A549 (cell line): ENCODE measurements at regions not wholly inside any gene's neighbourhood (a gene's known extent, or its start where the extent isn't known, plus 50 kb on each side); places are given as distances from the start of the nearest gene placed in this dataset.
"Not testable (repeated sequence)": the region's sequence is repeated elsewhere in the genome, so short reads cannot be mapped to it uniquely, and the experiment has no call there.

Experiments used
- ATAC-seq, 2 experiments: fragments of 200-7000 bp in 1 of 2; fragments of >200 bp in 1 of 2; cut with Nextera tagmentation in 1 of 2; cut with Tn5 transposase in 1 of 2; 3 replicates each; pipeline versions ENCODE4 v1.8.0 to v1.9.1; 2018 to 2020; ENCODE audit warnings: mild to moderate bottlenecking in 1 of 2, moderate library complexity in 1 of 2
- CTCF ChIA-PET: fragments of 300-600 bp; sonication (Branson Sonifier 250); formaldehyde crosslinking; extraction: SDS; loops from one replicate; lab custom pipeline; 2021; ENCODE audit warnings: antibody characterized with exemption, inconsistent platforms; lab: Yijun Ruan, JAX
- POLR2A ChIA-PET: fragments of 350-600 bp; formaldehyde crosslinking; extraction: SDS; loops from one replicate; lab custom pipeline; 2021; ENCODE audit warnings: antibody characterized with exemption, inconsistent platforms; lab: Yijun Ruan, JAX
- DNase-seq, 2 experiments: peaks; one replicate each; pipeline versions ENCODE4 v3.0.0 to v3.0.0-alpha.2; 2011 to 2016; ENCODE audit warnings: low read depth in 1 of 2, low spot score in 1 of 2
- FAIRE-seq: peaks from 2 replicates; lab custom pipeline; 2011; peaks lifted over from hg19 to GRCh38; lab: Jason Lieb, UNC
- H3K27ac ChIP-seq, 2 experiments: fragments of >200 bp; sonication (Bioruptor Twin); formaldehyde crosslinking; 3 replicates each; pipeline ENCODE4 v1.5.1; 2016 to 2017
- H3K4me1 ChIP-seq: fragments of >200 bp; sonication (Bioruptor Twin); formaldehyde crosslinking; 3 replicates; pipeline ENCODE4 v1.6.1; 2016
- H3K4me2 ChIP-seq: fragments of >200 bp; sonication (Bioruptor Twin); formaldehyde crosslinking; 3 replicates; pipeline ENCODE4 v1.6.1; 2016
- H3K4me3 ChIP-seq: fragments of >200 bp; sonication (Bioruptor Twin); formaldehyde crosslinking; 3 replicates; pipeline ENCODE4 v1.5.1; 2016
- H3K9me3 ChIP-seq: fragments of >200 bp; sonication (Bioruptor Twin); formaldehyde crosslinking; 3 replicates; pipeline ENCODE4 v1.6.1; 2016
- CBX8 ChIP-seq: fragments of 200-600 bp; sonication (generic); IDR thresholded peaks from 2 replicates; pipeline ENCODE4 v1.6.1; 2016
- CHD2 ChIP-seq: fragments of 150-350 bp; IDR thresholded peaks from 2 replicates; pipeline ENCODE4 v1.6.1; 2014; ENCODE audit warnings: low read length; ENCODE audit not compliant: partially characterized antibody
- EHMT2 ChIP-seq: fragments of 200-600 bp; sonication (generic); IDR thresholded peaks from 2 replicates; pipeline ENCODE4 v1.6.1; 2016; ENCODE audit warnings: antibody characterized with exemption, low read depth, mild to moderate bottlenecking, moderate library complexity
- ESRRA ChIP-seq: fragments of 150-350 bp; IDR thresholded peaks from 2 replicates; pipeline ENCODE4 v1.6.1; 2014; ENCODE audit warnings: mild to moderate bottlenecking, low read length, borderline replicate concordance
- FOSB ChIP-seq: fragments of 250-450 bp; sonication (Bioruptor Pico); IDR thresholded peaks from 2 replicates; pipeline ENCODE4 v1.5.0; 2020; ENCODE audit warnings: mild to moderate bottlenecking, moderate library complexity
- HOXB5 ChIP-seq: fragments of 250-450 bp; sonication (Bioruptor Pico); IDR thresholded peaks from 2 replicates; pipeline ENCODE4 v1.5.0; 2020; ENCODE audit warnings: mild to moderate bottlenecking, moderate library complexity
- JUN ChIP-seq, 2 experiments: fragments of >200 bp; sonication (Bioruptor Twin); formaldehyde crosslinking; IDR thresholded peaks; 2 replicates in 1 of 2; 3 replicates in 1 of 2; pipeline ENCODE4 v1.6.1; 2016 to 2017
- JUNB ChIP-seq: fragments of >200 bp; sonication (Bioruptor Twin); formaldehyde crosslinking; IDR thresholded peaks from 2 replicates; pipeline ENCODE4 v1.6.1; 2016
- MAFK ChIP-seq: fragments of 450-650 bp; IDR thresholded peaks from 2 replicates; pipeline ENCODE4 v1.6.1; 2014; ENCODE audit not compliant: partially characterized antibody
- MAZ ChIP-seq: fragments of 150-350 bp; IDR thresholded peaks from 2 replicates; pipeline ENCODE4 v1.6.1; 2014; ENCODE audit warnings: antibody characterized with exemption, low read depth, low read length, borderline replicate concordance
- NR3C1 ChIP-seq: fragments of >200 bp; sonication (Bioruptor Twin); formaldehyde crosslinking; IDR thresholded peaks from 3 replicates; pipeline ENCODE4 v1.6.1; 2017
- PHF8 ChIP-seq: fragments of 200-600 bp; sonication (generic); IDR thresholded peaks from 2 replicates; pipeline ENCODE4 v1.6.1; 2016; ENCODE audit warnings: low read depth, mild to moderate bottlenecking, antibody characterized with exemption, moderate library complexity, borderline replicate concordance
- POLR2AphosphoS2 ChIP-seq: conservative IDR thresholded peaks from 2 replicates; pipeline ENCODE4 v1.6.1; 2012; ENCODE audit warnings: low read length, improper control_type of control experiment, inconsistent platforms
- RAD21 ChIP-seq, 2 experiments: fragments of >200 bp in 1 of 2; sonication (Bioruptor Twin) in 1 of 2; formaldehyde crosslinking in 1 of 2; IDR thresholded peaks in 1 of 2; conservative IDR thresholded peaks in 1 of 2; 2 replicates in 1 of 2; 3 replicates in 1 of 2; pipeline ENCODE4 v1.6.1; 2012 to 2018; ENCODE audit warnings: inconsistent platforms in 1 of 2
- SREBF2 ChIP-seq: fragments of 450-650 bp; IDR thresholded peaks from 2 replicates; pipeline ENCODE4 v1.6.1; 2014; ENCODE audit warnings: mild to moderate bottlenecking, moderate library complexity
- TFCP2L1 ChIP-seq: fragments of 250-450 bp; sonication (Bioruptor Pico); IDR thresholded peaks from 2 replicates; pipeline ENCODE4 v1.5.0; 2021; ENCODE audit warnings: mild to moderate bottlenecking
- TP53 ChIP-seq: fragments of 250-450 bp; sonication (Bioruptor Pico); IDR thresholded peaks from 2 replicates; pipeline ENCODE4 v1.5.0; 2021; ENCODE audit warnings: mild to moderate bottlenecking, moderate library complexity
- ZC3H11A ChIP-seq: fragments of 450-650 bp; IDR thresholded peaks from 2 replicates; pipeline ENCODE4 v1.6.1; 2014; ENCODE audit warnings: antibody characterized with exemption, mild to moderate bottlenecking
- ZFP36 ChIP-seq: fragments of 450-650 bp; IDR thresholded peaks from 2 replicates; pipeline ENCODE4 v1.6.1; 2014; ENCODE audit warnings: borderline replicate concordance; ENCODE audit not compliant: partially characterized antibody
- ZNF302 ChIP-seq: fragments of 250-450 bp; sonication (Bioruptor Pico); IDR thresholded peaks from 2 replicates; pipeline ENCODE4 v1.9.0; 2021; ENCODE audit warnings: inconsistent platforms, mild to moderate bottlenecking, moderate library complexity
- ZSCAN20 ChIP-seq: fragments of 250-450 bp; sonication (Bioruptor Pico); IDR thresholded peaks from 2 replicates; pipeline ENCODE4 v1.8.0; 2022; ENCODE audit warnings: mild to moderate bottlenecking, moderate library complexity
- WGBS: methylation state at CpG from one replicate; pipeline ENCODE4 v1.1.6; 2017; ENCODE audit errors: missing lambda C conversion rate; 5-methylcytosine and 5-hydroxymethylcytosine counted together
- TF ChIP-seq, protein P1 (sequence below): fragments of >200 bp; sonication (Bioruptor Twin); formaldehyde crosslinking; IDR thresholded peaks from 2 replicates; pipeline ENCODE4 v1.6.1; 2016
- TF ChIP-seq, protein P2 (sequence below): fragments of 450-650 bp; IDR thresholded peaks from 2 replicates; pipeline ENCODE4 v1.6.1; 2014; ENCODE audit warnings: antibody characterized with exemption
- TF ChIP-seq, protein P3 (sequence below): fragments of 200-600 bp; sonication (generic); IDR thresholded peaks from 2 replicates; pipeline ENCODE4 v1.6.1; 2016; ENCODE audit warnings: antibody characterized with exemption, mild to moderate bottlenecking, moderate library complexity
- TF ChIP-seq, protein P4 (sequence below): fragments of 250-450 bp; sonication (Bioruptor Pico); IDR thresholded peaks from 2 replicates; pipeline ENCODE4 v1.5.0; 2021; ENCODE audit warnings: mild to moderate bottlenecking, moderate library complexity, borderline replicate concordance

DNA sequence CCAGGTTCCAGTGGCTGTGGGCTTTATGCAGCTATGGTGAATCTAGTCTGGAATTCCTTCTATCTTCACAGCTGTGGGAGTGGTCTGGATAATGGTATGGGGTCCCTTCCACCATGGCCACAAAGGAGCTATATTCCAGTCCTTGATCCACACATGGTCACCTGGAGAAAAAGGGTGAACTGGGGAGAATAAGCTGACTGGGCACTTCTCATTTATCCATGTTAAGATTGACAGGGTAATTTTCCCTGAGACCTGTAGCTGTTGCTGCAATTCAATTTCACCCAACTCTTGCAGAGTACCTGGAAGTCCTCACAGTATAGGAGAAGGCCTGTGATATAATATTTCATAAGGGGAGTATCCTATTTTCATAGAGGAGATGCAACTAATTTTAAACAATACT is 1241.3 kb downstream of the CDY2B start:
- POLR2A ChIA-PET, H3K4me3 ChIP-seq, H3K4me1 ChIP-seq, CTCF ChIA-PET, H3K27ac ChIP-seq, DNase-seq, ATAC-seq, H3K9me3 ChIP-seq, H3K4me2 ChIP-seq, FAIRE-seq: not testable (repeated sequence)
- peak; percentile 39 for TF ChIP-seq MAFK

DNA sequence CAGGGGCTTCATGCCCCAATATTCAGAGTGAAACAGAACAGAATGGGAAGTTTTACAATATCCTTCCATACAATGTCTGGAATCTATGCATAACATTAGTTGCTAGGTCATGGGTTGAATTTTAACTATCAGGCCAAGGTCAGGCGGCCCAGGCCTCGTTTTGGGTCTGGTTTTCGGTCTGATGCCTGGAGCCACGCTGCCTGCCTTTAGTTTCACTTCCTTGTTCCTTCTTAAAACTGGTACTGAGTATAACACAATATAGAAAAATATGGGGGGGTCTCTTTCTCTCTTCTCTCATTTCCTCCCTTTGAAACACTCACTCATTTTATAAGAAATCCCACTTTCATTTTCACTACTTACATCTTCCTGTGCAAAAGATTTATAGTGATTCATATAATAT is 1243.8 kb downstream of the CDY2B start:
- no peak for TF ChIP-seq TFCP2L1 (CRISPR knock-in tag)
- no peak for TF ChIP-seq MAZ
- TF ChIP-seq SREBF2 = no peak
- TF ChIP-seq JUN (IDR thresholded peaks at IDR 0.05) = no peak
- TF ChIP-seq, protein P1, sequence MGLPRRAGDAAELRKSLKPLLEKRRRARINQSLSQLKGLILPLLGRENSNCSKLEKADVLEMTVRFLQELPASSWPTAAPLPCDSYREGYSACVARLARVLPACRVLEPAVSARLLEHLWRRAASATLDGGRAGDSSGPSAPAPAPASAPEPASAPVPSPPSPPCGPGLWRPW = no peak
- no peak for TF ChIP-seq JUNB
- no peak for TF ChIP-seq FOSB (CRISPR knock-in tag)
- TF ChIP-seq NR3C1 = no peak
- TF ChIP-seq ZC3H11A = no peak
- TF ChIP-seq EHMT2 = no peak
- CTCF ChIA-PET = no interaction called here
- Histone ChIP-seq H3K9me3 (no peaks in the 10 kb centered on the region), H3K4me2 (no peak overlapping the region), H3K4me1 (no peaks in the 10 kb centered on the region), H3K27ac (no peak overlapping the region), H3K4me3 (no peak overlapping the region)
- ATAC-seq = no peak
- 16% methylated on average over 4 of the region's 4 CpGs for WGBS
- POLR2A ChIA-PET = no interaction called here
- no peak for FAIRE-seq
- DNase-seq = no peak

DNA sequence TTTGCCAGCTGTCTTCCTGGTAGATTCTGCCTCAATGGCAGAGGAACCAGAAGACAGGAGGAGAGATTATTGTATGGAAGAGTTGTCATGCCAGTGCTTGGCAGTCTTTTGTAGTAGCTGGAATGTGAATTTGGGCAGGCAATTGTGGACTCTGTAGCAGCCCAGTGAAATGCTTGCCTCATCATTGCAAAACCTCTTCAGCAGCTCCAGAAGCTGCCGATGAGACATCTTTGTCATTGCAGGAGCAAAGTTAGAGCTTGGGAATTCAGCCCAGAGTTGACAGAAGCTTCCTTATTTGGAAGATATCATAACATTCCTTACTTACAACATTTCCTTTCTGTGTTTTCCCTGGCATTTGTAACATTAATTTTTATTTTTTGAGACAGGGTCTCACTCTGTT is 1250.9 kb downstream of the CDY2B start:
- Histone ChIP-seq H3K9me3 (no peaks in the 10 kb centered on the region), H3K27ac (no peak overlapping the region), H3K4me3 (no peak overlapping the region), H3K4me2 (no peak overlapping the region), H3K4me1 (no peaks in the 10 kb centered on the region)
- ATAC-seq (no peak), DNase-seq (no peak), FAIRE-seq (no peak)
- ChIA-PET CTCF (no interaction called here), POLR2A (no interaction called here)
- WGBS = 0% methylated on average over 1 of the region's 1 CpG
- TF ChIP-seq ZSCAN20 (CRISPR knock-in tag) (no peak), ZNF302 (no peak)

DNA sequence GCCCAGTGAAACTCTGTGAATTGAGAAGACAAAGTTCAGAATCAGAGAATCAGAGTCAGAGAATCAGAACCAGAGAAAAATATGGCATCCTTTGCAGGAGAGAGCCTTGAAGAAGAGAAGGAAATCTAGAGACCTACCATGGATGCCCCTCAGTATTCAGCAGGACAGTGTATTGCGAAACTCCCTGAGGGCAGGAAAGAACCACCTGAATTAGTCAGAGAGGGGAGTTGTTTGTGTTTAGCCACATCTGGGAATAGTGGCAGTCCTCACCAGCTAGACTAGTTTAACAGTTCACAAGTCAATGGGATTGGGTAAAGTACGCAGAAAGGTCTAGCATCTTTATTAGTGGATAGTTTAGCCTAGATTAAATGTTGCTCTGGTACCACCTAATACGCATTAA is 1252.9 kb downstream of the CDY2B start:
- CTCF ChIA-PET = no interaction called here
- no peak for FAIRE-seq
- H3K9me3 ChIP-seq = no peaks in the 10 kb centered on the region
- H3K4me3 ChIP-seq = no peak overlapping the region
- H3K27ac ChIP-seq = no peak overlapping the region
- no peaks in the 10 kb centered on the region for H3K4me1 ChIP-seq
- no peak for ATAC-seq
- WGBS = 54% methylated on average over 3 of the region's 3 CpGs
- POLR2A ChIA-PET = no interaction called here
- DNase-seq = no peak
- H3K4me2 ChIP-seq = no peak overlapping the region
- TF ChIP-seq JUNB = no peak
- no peak for TF ChIP-seq POLR2AphosphoS2
- TF ChIP-seq ZFP36 = no peak
- TF ChIP-seq, protein P2, sequence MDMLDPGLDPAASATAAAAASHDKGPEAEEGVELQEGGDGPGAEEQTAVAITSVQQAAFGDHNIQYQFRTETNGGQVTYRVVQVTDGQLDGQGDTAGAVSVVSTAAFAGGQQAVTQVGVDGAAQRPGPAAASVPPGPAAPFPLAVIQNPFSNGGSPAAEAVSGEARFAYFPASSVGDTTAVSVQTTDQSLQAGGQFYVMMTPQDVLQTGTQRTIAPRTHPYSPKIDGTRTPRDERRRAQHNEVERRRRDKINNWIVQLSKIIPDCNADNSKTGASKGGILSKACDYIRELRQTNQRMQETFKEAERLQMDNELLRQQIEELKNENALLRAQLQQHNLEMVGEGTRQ = no peak
- TF ChIP-seq EHMT2 = no peak
- TF ChIP-seq CBX8 = no peak
- TF ChIP-seq CHD2 = no peak
- TF ChIP-seq RAD21 (conservative IDR thresholded peaks at IDR 0.05 in 1 of 2, IDR thresholded peaks at IDR 0.05 in 1 of 2) = no peak
- no peak for TF ChIP-seq MAFK
- TF ChIP-seq PHF8 = no peak
- TF ChIP-seq, protein P3, sequence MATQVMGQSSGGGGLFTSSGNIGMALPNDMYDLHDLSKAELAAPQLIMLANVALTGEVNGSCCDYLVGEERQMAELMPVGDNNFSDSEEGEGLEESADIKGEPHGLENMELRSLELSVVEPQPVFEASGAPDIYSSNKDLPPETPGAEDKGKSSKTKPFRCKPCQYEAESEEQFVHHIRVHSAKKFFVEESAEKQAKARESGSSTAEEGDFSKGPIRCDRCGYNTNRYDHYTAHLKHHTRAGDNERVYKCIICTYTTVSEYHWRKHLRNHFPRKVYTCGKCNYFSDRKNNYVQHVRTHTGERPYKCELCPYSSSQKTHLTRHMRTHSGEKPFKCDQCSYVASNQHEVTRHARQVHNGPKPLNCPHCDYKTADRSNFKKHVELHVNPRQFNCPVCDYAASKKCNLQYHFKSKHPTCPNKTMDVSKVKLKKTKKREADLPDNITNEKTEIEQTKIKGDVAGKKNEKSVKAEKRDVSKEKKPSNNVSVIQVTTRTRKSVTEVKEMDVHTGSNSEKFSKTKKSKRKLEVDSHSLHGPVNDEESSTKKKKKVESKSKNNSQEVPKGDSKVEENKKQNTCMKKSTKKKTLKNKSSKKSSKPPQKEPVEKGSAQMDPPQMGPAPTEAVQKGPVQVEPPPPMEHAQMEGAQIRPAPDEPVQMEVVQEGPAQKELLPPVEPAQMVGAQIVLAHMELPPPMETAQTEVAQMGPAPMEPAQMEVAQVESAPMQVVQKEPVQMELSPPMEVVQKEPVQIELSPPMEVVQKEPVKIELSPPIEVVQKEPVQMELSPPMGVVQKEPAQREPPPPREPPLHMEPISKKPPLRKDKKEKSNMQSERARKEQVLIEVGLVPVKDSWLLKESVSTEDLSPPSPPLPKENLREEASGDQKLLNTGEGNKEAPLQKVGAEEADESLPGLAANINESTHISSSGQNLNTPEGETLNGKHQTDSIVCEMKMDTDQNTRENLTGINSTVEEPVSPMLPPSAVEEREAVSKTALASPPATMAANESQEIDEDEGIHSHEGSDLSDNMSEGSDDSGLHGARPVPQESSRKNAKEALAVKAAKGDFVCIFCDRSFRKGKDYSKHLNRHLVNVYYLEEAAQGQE = no peak
- TF ChIP-seq HOXB5 (CRISPR knock-in tag) = no peak
- TF ChIP-seq ZC3H11A = no peak
- TF ChIP-seq ZNF302 = no peak
- TF ChIP-seq ESRRA = no peak
- TF ChIP-seq, protein P4, sequence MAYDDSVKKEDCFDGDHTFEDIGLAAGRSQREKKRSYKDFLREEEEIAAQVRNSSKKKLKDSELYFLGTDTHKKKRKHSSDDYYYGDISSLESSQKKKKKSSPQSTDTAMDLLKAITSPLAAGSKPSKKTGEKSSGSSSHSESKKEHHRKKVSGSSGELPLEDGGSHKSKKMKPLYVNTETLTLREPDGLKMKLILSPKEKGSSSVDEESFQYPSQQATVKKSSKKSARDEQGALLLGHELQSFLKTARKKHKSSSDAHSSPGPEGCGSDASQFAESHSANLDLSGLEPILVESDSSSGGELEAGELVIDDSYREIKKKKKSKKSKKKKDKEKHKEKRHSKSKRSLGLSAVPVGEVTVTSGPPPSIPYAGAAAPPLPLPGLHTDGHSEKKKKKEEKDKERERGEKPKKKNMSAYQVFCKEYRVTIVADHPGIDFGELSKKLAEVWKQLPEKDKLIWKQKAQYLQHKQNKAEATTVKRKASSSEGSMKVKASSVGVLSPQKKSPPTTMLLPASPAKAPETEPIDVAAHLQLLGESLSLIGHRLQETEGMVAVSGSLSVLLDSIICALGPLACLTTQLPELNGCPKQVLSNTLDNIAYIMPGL (CRISPR knock-in tag) = no peak
- TF ChIP-seq, protein P1 = no peak
- TF ChIP-seq TP53 (CRISPR knock-in tag) = no peak
